ENCODE measurements at regions not wholly inside any gene's neighbourhood (a gene's known extent, or its start where the extent isn't known, plus 50 kb on each side); places are given as distances from the start of the nearest gene placed in this dataset.

DNA sequence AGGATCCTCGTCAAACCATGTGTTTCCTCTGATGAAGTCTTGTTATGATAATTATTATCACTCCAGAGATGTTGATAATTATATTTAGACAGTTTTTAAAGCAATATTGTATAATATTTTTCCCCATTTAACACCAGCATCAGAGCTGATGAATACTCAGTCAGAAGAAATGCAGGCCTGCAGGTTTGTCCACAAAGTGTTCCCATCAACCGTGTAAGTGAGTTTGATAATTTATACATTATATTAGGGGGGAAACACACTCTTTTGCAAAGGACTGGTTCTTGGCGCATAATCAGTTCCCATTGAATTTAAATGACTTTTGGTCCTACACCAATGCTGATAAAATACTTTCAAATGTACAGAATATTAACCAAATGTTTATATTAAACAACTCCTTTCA, 454.8 kb downstream of the TOX3 start:
- DNase-seq, result no peak

DNA sequence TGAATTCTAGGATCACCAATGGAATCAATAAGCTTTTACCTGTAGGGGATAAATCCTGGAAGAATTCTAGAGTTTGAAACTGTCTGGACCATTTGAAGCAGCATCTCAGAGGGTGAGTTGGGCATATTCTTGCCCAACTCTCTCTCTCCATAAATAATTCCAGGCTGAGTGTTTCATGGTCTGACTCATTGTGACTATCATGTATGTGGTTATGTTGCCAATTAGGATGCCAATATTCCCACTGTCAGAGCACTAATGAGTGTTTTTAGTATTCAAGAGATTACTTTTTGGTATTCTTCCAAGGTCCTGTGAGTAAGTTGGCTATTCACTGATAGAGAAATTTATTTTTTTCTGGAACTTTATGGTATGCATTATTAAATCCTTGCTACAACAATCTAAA, 456.9 kb downstream of the TOX3 start:
- peak; percentile 25 for DNase-seq

GRCh38 chr16:52089476-52089875, 457.5 kb downstream of the TOX3 start:
- no peak for DNase-seq

GRCh38 chr16:52086901-52087300, 460.0 kb downstream of the TOX3 start:
- DNase-seq, result no peak

GRCh38 chr16:52078716-52079655, 468.0 kb downstream of the TOX3 start:
- DNase-seq, result peak; percentile 51

DNA sequence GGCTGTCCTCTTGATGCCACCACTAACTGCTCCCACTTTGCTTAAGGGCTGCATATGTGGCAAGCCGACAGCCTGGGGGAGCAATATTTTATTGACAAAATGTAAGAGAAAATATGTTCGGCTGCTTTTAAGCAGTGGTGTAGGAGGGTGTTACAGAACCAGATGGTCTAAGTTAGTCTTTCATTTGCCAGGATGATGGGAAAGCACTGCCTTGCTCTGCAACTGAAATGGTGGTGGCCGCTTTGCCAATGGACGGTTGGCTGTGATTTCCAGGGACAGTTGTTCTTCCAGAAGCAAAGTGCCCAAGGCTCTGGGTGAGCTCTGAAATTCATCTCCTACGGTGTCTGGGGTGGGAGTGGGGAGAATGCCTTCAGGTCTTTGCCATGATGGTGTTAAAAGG, 469.3 kb downstream of the TOX3 start:
- DNase-seq, result peak; percentile 30

DNA sequence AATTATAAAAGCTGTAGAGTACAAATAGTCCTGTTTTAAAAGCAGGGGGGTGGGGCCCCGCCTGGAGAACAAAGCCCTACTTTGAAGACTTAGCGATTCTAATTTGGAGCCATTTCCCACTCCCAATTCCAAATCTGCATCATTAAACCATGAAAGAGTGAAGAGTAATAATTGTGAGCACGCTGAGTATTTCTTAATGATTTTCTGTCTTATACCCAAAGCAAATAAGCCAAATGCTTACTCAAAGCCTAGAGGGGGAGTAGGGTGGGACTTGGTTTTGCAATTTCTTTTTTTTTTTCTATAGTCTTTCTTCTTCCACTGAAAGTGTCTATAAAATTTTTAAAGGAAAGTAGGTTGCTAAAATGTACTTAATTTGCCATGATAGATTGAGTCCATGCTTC, 470.1 kb downstream of the TOX3 start:
- DNase-seq, result peak; percentile 63

GRCh38 chr16:52076332-52076731, 470.6 kb downstream of the TOX3 start:
- peak; percentile 47 for DNase-seq

DNA sequence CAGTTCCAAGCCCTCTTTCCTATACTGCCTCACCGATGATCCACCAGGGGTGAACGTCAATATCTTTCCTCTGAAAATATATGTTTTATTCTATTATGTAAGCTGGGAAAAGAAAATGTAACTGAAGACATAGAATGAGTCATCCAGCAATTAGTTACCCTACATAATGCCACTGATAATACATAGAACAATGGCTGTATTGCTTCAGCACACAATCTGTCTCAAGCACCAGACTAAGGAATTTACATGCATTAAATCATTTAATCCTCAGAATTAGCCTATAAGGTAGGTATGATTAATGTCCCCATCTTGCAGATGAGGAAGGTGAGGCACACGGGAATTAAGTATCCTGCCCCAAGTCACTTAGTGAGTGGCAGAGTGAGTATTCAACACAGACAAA, 472.8 kb downstream of the TOX3 start:
- no peak for DNase-seq

GRCh38 chr16:52073024-52073423, 473.9 kb downstream of the TOX3 start:
- peak; percentile 42 for DNase-seq

DNA sequence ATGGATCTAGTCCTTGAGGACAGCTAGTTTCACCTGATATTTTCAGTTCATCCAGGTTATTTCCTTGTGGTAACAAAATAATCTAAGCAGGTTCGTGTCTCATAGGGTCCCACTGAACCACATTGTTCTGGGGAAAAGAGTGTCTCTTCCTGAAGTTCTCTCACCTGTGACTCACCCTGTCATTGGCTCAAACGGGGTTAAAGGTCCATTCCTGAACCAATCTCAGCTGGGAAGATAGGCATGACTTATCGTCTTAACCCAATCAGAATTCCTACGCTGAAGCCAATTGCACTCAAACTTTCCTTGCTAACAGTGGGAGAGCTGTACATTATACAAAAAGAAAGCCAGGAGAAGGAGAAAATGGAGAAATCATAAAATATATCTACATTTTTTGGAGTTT, 475.8 kb downstream of the TOX3 start:
- DNase-seq, result no peak

DNA sequence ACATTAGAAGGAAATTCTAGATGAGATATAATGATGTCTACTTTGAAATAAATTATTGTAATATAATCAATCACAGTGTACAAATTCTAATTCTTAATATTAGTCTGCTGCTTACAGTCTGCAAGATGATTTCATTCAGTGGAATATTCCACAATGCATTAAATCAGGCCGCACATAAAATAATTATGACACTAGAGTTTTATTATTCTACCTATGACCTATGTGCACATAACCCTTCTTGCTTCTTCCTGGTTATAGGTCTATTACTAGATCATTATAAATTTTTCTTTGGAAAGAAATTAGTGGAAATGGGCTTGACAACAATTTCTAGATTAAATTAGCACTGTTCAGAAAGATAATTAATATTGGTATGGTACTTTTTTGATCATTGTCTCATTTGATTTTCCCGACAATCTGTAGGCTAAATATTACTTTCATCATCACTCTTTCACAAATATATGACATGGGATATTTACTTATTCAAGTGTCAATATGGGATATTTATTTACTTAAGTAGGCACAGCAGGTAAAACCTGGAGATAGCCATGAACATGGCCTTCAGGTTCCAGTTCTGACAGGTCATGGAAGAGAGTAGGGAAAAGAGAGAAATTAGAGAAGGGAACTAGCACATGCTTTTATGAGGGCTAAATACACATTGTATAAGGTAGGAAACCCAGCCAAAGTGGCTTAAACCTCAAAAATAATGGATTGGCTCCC, 476.4 kb downstream of the TOX3 start:
- no peak for DNase-seq

- peak; percentile 49 for DNase-seq
These were observed 477.1 kb downstream of the TOX3 start for GRCh38 chr16:52069866-52070265.

GRCh38 chr16:52068447-52069074, 478.4 kb downstream of the TOX3 start:
- DNase-seq, result peak; percentile 70

GRCh38 chr16:52066962-52067361, 480.0 kb downstream of the TOX3 start:
- no peak for DNase-seq

- DNase-seq, result no peak
These were observed 490.7 kb downstream of the TOX3 start for GRCh38 chr16:52056259-52056658.

DNA sequence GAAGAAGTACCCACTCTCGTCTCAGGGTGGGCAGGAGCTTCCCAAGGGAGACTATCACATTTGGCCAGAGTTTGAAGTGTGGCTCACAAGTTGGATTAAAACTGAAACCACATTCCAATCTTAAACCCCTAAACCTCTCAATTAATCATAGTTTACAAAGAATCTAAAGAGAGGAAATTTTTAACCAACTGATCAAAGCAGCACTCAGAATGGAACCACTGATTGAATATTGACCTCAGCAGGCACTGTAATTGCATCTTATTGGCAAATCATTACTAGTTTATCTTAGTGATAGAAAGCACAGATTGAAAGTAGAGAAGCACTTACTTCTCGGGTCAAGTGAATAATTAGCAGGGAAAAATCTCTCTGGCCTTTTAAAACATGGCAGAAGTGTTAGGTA, 491.6 kb downstream of the TOX3 start:
- no peak for DNase-seq

DNA sequence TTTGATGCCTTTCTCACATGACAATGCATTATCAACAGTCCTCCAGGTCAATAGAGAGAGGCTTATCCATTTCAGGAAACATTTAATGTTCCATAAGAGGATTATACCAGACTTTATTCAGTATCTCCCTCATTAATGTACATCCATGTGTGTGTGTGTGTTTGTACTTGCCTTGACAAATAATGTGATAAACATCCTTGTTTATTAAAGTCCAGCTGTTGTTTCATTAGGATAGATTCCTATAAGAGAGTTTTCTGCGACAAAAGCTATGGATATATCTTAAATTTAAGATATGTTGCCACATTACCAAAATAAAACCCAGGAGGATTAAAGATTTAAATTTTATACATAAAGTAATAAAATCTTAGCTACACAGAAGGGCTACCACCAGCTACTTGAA, 492.6 kb downstream of the TOX3 start:
- DNase-seq, result no peak

GRCh38 chr16:52052818-52053217, 494.1 kb downstream of the TOX3 start:
- DNase-seq, result no peak

GRCh38 chr16:52051414-52052172, 495.4 kb downstream of the TOX3 start:
- no peak for DNase-seq

GRCh38 chr16:52050418-52050817, 496.5 kb downstream of the TOX3 start:
- no peak for DNase-seq

GRCh38 chr16:52035436-52035835, 511.5 kb downstream of the TOX3 start:
- DNase-seq, result no peak

DNA sequence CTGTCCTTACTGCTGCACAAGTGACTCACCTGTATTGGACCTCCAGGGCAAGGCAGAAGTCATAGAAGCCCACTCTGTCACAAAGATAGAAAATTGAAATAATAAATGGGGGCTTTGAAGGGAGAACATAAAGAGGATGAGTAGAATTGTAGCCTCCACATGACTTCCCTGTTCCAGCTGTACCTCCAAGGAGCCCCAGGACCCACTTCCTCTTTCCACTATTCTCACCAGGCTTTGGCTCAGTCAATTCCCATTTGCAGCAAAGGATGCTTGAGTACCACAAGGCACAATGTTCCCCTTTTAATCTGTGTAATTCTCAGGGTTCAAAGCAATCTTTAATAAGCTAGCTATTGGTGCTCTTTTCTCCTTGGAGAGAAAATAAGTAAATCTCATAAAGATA, 512.1 kb downstream of the TOX3 start:
- DNase-seq, result no peak

All from DMS79 treated with DMSO at 0.1 percent for 48 hours (cell line).